ENCODE measurements at regions not wholly inside any gene's neighbourhood (a gene's known extent, or its start where the extent isn't known, plus 50 kb on each side); places are given as distances from the start of the nearest gene placed in this dataset.

DNA sequence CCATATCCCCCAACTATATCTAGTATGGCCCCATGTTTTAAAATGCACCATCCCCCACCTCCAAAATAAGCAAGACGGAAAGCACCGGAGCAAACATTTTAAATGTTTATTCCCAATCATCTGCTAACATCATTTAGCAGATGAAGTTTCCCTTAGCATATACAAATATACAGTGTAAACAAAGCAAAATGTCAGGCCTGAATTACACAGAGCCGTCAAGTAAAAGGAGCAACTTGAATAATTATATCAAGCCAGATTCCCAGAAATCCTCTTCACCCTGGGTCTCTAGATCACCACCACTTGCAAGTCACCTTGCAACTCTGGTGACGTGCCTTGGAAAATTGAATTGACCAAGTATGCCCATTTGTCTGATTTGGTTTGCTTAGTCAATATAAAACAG, 91.6 kb upstream of the COL1A2 start:
- TF ChIP-seq, protein P1, sequence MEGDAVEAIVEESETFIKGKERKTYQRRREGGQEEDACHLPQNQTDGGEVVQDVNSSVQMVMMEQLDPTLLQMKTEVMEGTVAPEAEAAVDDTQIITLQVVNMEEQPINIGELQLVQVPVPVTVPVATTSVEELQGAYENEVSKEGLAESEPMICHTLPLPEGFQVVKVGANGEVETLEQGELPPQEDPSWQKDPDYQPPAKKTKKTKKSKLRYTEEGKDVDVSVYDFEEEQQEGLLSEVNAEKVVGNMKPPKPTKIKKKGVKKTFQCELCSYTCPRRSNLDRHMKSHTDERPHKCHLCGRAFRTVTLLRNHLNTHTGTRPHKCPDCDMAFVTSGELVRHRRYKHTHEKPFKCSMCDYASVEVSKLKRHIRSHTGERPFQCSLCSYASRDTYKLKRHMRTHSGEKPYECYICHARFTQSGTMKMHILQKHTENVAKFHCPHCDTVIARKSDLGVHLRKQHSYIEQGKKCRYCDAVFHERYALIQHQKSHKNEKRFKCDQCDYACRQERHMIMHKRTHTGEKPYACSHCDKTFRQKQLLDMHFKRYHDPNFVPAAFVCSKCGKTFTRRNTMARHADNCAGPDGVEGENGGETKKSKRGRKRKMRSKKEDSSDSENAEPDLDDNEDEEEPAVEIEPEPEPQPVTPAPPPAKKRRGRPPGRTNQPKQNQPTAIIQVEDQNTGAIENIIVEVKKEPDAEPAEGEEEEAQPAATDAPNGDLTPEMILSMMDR (IDR thresholded peaks at IDR 0.05; ENCODE audit: control insufficient read depth, insufficient read depth, low read depth, low read length, missing control alignments) = no peak
- no peak for DNase-seq (ENCODE audit: low read depth)
- no peak overlapping the region for H3K4me3 ChIP-seq (ENCODE audit: control insufficient read depth, low read depth, low read length)

DNA sequence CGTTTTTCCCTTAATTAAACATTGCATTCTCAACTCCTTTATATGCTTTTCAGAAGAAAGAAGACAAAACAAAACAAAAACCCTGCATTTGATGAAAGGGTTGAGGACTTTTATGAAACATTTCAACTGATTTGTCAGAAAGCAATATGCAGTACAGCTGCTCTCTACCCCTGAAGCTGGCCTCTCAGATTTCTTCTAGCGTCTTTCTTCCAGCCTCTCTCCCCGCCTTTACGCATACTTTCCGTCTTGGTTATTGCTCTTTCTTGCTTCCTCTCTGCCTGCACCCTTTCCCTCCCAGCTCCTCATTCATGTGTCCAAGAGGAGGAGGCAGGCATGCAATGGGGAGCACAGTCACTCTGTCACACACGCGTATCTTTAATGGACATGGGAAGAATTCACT, 91.0 kb upstream of the COL1A2 start:
- TF ChIP-seq, protein P1 (IDR thresholded peaks at IDR 0.05; ENCODE audit: control insufficient read depth, insufficient read depth, low read depth, low read length, missing control alignments) = no peak
- DNase-seq (ENCODE audit: low read depth) = no peak

DNA sequence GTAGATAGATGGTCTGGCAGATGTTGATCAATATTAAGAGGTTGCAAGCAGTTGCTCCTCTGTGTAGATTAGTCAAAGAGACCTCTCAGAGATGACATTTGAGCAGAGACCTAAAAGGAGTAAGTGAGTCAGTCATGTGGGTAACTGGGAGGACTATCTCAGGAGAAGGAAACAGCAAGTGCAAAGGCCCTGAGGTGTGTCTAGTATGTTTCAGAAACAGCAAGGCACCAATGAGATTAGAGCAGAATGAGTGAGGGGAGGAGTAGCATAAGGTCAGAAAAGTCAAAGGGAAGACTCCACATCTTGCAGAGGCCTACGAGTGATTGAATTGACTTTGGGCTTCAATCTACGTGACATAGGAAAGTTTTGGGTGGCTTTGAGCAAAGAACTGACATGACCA, 89.8 kb upstream of the COL1A2 start:
- no peak for DNase-seq (ENCODE audit: low read depth)
- TF ChIP-seq, protein P1 (IDR thresholded peaks at IDR 0.05; ENCODE audit: control insufficient read depth, insufficient read depth, low read depth, low read length, missing control alignments) = no peak
- H3K4me3 ChIP-seq (ENCODE audit: control insufficient read depth, low read depth, low read length) = no peak overlapping the region

More for the DNA sequence above, 91.0 kb upstream of the COL1A2 start:
- H3K4me3 ChIP-seq (ENCODE audit: control insufficient read depth, low read depth, low read length) = no peak overlapping the region

DNA sequence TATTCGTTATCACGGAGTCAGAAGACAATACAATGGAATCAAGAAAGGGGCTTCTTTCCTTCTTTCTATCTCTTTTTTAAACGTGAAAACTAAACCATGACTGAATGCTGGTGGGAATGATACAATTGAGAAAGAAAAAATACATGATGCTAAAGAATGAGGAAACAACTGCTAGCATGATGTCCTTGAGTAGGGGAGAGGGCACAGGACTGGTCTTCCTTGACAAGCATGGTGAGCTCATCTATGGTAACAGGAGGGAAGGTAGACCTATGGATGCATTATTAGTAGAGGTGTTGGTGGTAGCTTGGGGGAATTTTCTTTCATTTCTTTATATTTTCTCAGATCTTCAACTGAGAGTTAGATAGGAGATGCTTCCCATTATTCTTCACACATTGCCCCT, 88.9 kb upstream of the COL1A2 start:
- no peak for DNase-seq (ENCODE audit: low read depth)
- H3K4me3 ChIP-seq (ENCODE audit: control insufficient read depth, low read depth, low read length) = no peak overlapping the region
- TF ChIP-seq, protein P1 (IDR thresholded peaks at IDR 0.05; ENCODE audit: control insufficient read depth, insufficient read depth, low read depth, low read length, missing control alignments) = no peak

DNA sequence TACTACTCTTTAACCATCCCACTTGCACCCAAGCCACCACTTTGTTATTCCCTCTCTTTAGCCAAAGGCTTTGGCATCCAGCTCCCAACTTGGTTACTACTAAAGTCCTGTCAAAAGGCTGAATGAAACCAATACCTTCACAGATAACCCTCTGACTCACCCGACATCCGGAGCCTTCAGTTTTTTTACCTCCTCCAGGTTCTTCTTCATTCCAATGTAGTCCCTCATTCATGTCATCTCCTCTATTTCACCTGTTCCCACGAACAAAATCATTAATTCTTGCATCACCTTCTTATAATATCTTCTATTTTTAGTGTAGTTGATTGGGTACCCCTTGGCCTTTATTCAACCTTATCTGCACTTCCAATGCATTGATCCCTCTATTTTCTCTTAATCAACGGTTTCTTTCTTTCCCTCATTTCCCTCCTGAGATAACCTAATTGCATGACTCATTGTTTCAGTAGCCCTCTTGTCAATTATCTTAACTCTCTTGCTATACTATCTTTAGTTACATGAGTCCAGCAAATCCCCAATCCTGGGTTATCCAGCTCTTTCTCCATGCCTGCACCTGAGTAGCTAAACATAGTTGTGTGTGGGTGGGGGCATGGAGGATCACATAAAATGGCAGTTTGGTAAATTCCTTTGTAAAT, 87.2 kb upstream of the COL1A2 start:
- no peak for DNase-seq (ENCODE audit: low read depth)
- no peak overlapping the region for H3K4me3 ChIP-seq (ENCODE audit: control insufficient read depth, low read depth, low read length)
- TF ChIP-seq, protein P1 (IDR thresholded peaks at IDR 0.05; ENCODE audit: control insufficient read depth, insufficient read depth, low read depth, low read length, missing control alignments) = no peak

- DNase-seq (ENCODE audit: low read depth) = no peak
- TF ChIP-seq, protein P1 (IDR thresholded peaks at IDR 0.05; ENCODE audit: control insufficient read depth, insufficient read depth, low read depth, low read length, missing control alignments) = no peak
- H3K4me3 ChIP-seq (ENCODE audit: control insufficient read depth, low read depth, low read length) = no peak overlapping the region
Measured at GRCh38 chr7:94311515-94311914, 83.2 kb upstream of the COL1A2 start.
